GM20000 (cell line): ENCODE measurements at regions not wholly inside any gene's neighbourhood (a gene's known extent, or its start where the extent isn't known, plus 50 kb on each side); places are given as distances from the start of the nearest gene placed in this dataset.

ENCODE experiments used
- DNase-seq: peaks from one replicate; pipeline ENCODE4 v3.0.0; 2012; ENCODE audit warnings: low spot score
- TF ChIP-seq, protein P1 (sequence below): IDR thresholded peaks from 2 replicates; pipeline ENCODE4 v1.5.1; 2012; ENCODE audit warnings: mild to moderate bottlenecking, control low read depth; ENCODE audit errors: extremely low read depth, missing control alignments

DNA sequence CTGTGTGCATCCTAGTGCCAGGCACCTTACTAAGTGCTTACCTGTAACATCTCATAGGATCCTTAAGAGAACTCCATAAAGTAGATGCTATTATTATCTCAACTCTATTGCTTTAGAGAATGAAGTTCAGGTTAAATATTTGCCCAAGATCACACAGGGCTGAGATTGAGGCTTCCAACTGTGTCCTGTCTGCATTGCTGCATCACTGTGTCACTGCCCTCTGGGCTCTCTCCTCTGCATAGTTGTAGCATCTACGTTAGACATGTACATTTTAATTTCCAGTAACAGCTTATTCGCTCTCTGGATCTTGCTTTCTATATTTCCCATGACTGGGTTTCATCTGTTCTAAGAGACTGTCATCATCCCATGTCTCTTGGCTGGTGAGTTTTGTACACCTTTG, 63.6 kb upstream of the FZD8 start:
- TF ChIP-seq, protein P1, sequence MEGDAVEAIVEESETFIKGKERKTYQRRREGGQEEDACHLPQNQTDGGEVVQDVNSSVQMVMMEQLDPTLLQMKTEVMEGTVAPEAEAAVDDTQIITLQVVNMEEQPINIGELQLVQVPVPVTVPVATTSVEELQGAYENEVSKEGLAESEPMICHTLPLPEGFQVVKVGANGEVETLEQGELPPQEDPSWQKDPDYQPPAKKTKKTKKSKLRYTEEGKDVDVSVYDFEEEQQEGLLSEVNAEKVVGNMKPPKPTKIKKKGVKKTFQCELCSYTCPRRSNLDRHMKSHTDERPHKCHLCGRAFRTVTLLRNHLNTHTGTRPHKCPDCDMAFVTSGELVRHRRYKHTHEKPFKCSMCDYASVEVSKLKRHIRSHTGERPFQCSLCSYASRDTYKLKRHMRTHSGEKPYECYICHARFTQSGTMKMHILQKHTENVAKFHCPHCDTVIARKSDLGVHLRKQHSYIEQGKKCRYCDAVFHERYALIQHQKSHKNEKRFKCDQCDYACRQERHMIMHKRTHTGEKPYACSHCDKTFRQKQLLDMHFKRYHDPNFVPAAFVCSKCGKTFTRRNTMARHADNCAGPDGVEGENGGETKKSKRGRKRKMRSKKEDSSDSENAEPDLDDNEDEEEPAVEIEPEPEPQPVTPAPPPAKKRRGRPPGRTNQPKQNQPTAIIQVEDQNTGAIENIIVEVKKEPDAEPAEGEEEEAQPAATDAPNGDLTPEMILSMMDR, result no peak
- DNase-seq, result no peak

DNA sequence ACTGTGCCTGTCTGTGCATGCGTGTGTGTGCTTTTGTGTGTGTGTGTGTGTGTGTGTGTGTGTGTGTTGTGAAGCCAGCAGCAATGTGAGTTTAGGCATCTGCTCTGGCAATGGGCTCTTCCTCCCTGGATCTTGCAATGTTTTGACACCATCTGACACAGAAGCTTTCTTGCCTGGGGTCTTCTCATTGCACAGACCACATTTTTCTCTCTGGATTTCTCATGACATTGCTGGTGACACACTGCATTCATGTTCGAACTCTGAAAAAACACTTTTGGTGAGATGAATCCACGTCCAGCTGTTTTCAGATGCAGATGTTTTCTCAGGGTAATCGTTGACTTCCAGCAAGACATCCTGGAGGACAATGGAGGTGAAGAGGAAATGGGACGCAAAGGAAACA, 63.0 kb upstream of the FZD8 start:
- TF ChIP-seq, protein P1, result no peak

DNA sequence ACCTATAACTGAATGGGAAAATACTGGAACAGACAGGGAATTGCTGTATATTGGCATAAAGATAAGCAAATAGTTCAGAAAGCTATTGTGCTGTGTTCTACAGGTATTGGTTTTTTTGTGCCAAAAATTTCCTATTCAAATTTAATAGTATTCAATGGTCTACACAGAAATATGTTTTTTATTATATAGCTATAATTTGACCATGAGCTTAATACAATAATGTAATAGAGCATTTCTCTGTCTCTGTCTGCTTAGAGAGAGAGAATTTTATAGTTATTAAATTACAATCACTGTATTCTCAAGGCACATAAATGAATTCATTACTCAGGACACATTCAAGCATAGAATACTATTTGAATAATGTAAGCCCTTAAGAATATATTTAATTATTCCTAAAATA, 62.3 kb upstream of the FZD8 start:
- no peak for DNase-seq

More for the DNA sequence above, 63.0 kb upstream of the FZD8 start:
- no peak for DNase-seq

GRCh38 chr10:35700487-35700882, 58.4 kb upstream of the FZD8 start:
- TF ChIP-seq, protein P1, result no peak
- DNase-seq, result no peak

More for the DNA sequence above, 62.3 kb upstream of the FZD8 start:
- TF ChIP-seq, protein P1, result no peak

- TF ChIP-seq, protein P1, result no peak
- no peak for DNase-seq
Measured at GRCh38 chr10:35699848-35700486, 57.9 kb upstream of the FZD8 start.

DNA sequence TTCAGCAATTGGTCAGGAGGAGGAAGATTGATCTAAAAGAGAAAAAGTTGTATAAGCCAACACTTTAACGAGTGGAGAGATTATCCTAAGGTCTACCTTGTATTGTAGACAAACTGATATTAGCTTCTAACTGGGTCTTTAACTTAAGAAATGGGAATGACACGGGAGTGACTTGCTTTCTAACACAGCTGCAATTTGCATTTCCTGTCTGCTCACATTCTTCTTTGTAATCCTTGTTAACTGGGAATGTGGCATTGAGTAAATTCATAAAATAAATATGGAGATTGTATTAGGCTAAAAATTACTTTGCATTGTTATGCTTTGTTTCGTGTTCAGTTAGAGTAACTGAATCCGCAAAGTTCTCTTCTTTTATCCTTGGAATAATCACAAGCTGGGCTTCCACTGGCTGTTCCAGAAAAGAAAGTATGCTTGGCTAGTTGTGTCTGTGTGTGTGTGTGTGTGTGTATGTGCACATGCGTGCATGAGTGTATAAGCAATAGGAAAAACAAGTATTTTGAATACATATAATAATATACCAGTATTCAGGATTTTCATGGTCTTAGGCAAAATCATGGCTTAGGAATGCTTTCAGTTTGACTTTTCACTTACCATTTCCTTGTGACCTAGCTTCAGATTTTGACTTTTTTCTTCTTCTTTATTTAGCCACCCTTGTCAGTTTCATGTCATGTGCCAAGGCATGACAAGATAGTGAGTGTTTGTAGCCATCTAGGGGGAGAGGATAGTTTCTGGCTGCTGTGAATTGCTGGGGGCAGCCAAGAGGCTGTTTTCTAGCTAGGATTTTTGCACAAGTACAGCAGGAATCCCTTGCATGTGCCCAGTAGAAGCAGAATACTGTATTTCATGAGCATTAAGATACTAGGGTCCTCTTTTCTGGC, 54.5 kb upstream of the FZD8 start:
- TF ChIP-seq, protein P1, result no peak
- no peak for DNase-seq

GRCh38 chr10:35693800-35694199, 51.7 kb upstream of the FZD8 start:
- DNase-seq, result no peak
- TF ChIP-seq, protein P1, result no peak
